HCT116 (cell line): ENCODE measurements at regions not wholly inside any gene's neighbourhood (a gene's known extent, or its start where the extent isn't known, plus 50 kb on each side); places are given as distances from the start of the nearest gene placed in this dataset.
A peak's percentile ranks its signal among the peaks of the same experiment; 100 is the strongest.

Experiments used
- ATAC-seq: fragments of 200-7000 bp; cut with Tn5 transposase; 2 replicates; pipeline ENCODE4 v1.9.1; 2020; ENCODE audit warnings: mild to moderate bottlenecking, moderate library complexity
- BruUV-seq: library from RNA; stranded (reverse); fragments of 400-500 nt; replicated peaks from 2 replicates; lab custom pipeline; 2021; lab: Mats Ljungman, UMichigan
- CTCF ChIA-PET: fragments of 300-600 bp; sonication (Branson Sonifier 250); formaldehyde crosslinking; loops from one replicate; lab custom pipeline; 2021; ENCODE audit warnings: antibody characterized with exemption; lab: Charles Lee
- POLR2A ChIA-PET: fragments of 300-600, 350-600 bp; sonication (Branson Sonifier 250); formaldehyde crosslinking; loops from one replicate; lab custom pipeline; 2021; ENCODE audit warnings: antibody characterized with exemption; lab: Charles Lee
- RAD21 ChIA-PET, 2 experiments: fragments of 300-600 bp; sonication (Branson Sonifier 250); formaldehyde crosslinking; loops; one replicate each; lab custom pipeline; 2023; ENCODE audit warnings: low total read pairs in 2 of 2; ENCODE audit not compliant: uncharacterized antibody in 2 of 2, unreplicated experiment in 2 of 2, low non-redundant PET in 1 of 2; lab: Charles Lee
- DNase-seq: peaks from one replicate; pipeline ENCODE4 v3.0.0-alpha.2; 2010; ENCODE audit warnings: low read depth, low spot score
- H2AFZ ChIP-seq: fragments of 200-600 bp; shearing (Covaris generic), sonication (generic); 2 replicates; pipeline ENCODE4 v1.6.1; 2017; ENCODE audit warnings: low read depth, mixed run types, mixed read lengths, antibody characterized with exemption, low read length; ENCODE audit not compliant: poor library complexity, severe bottlenecking
- H3K27ac ChIP-seq: 2 replicates; pipeline ENCODE4 v1.5.1; 2012; ENCODE audit warnings: low read depth, low read length
- H3K27me3 ChIP-seq: fragments of 200-600 bp; sonication (generic); 2 replicates; pipeline ENCODE4 v1.6.1; 2016; ENCODE audit warnings: mixed run types, low read length, mixed read lengths; ENCODE audit not compliant: insufficient read depth
- H3K36me3 ChIP-seq, 2 experiments: fragments of 200-500 bp in 1 of 2; fragments of 200-600 bp in 1 of 2; sonication (Bioruptor generic) in 1 of 2; sonication (generic) in 1 of 2; 2 replicates each; pipeline versions ENCODE4 v1.5.1 to v1.6.1; 2014 to 2016; ENCODE audit warnings: low read length in 2 of 2, inconsistent platforms in 1 of 2, mixed read lengths in 1 of 2, mixed run types in 1 of 2; ENCODE audit not compliant: insufficient read depth in 2 of 2, control insufficient read depth in 1 of 2
- H3K4me1 ChIP-seq, 2 experiments: fragments of 200-600 bp in 1 of 2; sonication (generic) in 1 of 2; 2 replicates each; pipeline versions ENCODE4 v1.5.1 to v1.6.1; 2012 to 2017; ENCODE audit warnings: low read length in 2 of 2, inconsistent platforms in 1 of 2, mild to moderate bottlenecking in 1 of 2, mixed read lengths in 1 of 2, mixed run types in 1 of 2, moderate library complexity in 1 of 2; ENCODE audit not compliant: insufficient read depth in 2 of 2, control insufficient read depth in 1 of 2
- H3K4me2 ChIP-seq: fragments of 200-600 bp; sonication (generic); 2 replicates; pipeline ENCODE4 v1.6.1; 2017; ENCODE audit warnings: mixed run types, low read length, mixed read lengths
- H3K4me3 ChIP-seq, 2 experiments: fragments of 200-600 bp in 1 of 2; sonication (generic) in 1 of 2; replicated peaks in 1 of 2; 2 replicates each; pipeline ENCODE4 v1.5.1; 2011 to 2016; ENCODE audit warnings: low read length in 2 of 2, control low read depth in 1 of 2, low read depth in 1 of 2, mild to moderate bottlenecking in 1 of 2, mixed read lengths in 1 of 2, mixed run types in 1 of 2
- H3K79me2 ChIP-seq: fragments of 200-600 bp; sonication (generic); 2 replicates; pipeline ENCODE4 v1.6.1; 2017; ENCODE audit warnings: mild to moderate bottlenecking, mixed run types, low read length, moderate library complexity, mixed read lengths; ENCODE audit not compliant: insufficient read depth
- H3K9ac ChIP-seq: fragments of 200-600 bp; sonication (generic); 2 replicates; pipeline ENCODE4 v1.6.1; 2016; ENCODE audit warnings: low read length, mixed read lengths
- H3K9me2 ChIP-seq: fragments of 200-600 bp; sonication (generic), shearing (Covaris generic); 2 replicates; pipeline ENCODE4 v1.6.1; 2017; ENCODE audit warnings: mixed run types, mild to moderate bottlenecking, moderate library complexity; ENCODE audit not compliant: insufficient read depth
- H3K9me3 ChIP-seq, 2 experiments: fragments of 200-500 bp in 1 of 2; fragments of 200-600 bp in 1 of 2; sonication (Bioruptor generic) in 1 of 2; sonication (generic) in 1 of 2; 2 replicates each; pipeline ENCODE4 v1.6.1; 2014 to 2017; ENCODE audit warnings: low read length in 2 of 2, mixed read lengths in 2 of 2, inconsistent platforms in 1 of 2, low read depth in 1 of 2, mild to moderate bottlenecking in 1 of 2, mixed run types in 1 of 2, moderate library complexity in 1 of 2; ENCODE audit not compliant: control insufficient read depth in 1 of 2, insufficient read depth in 1 of 2
- H4K20me1 ChIP-seq: fragments of 200-600 bp; sonication (generic), shearing (Covaris generic); 2 replicates; pipeline ENCODE4 v1.6.1; 2017; ENCODE audit warnings: mixed run types, mild to moderate bottlenecking, moderate library complexity; ENCODE audit not compliant: insufficient read depth
- ATF3 ChIP-seq: IDR thresholded peaks from 2 replicates; pipeline ENCODE4 v1.6.1; 2012
- CBX3 ChIP-seq: IDR thresholded peaks from 2 replicates; pipeline ENCODE4 v1.6.1; 2012; ENCODE audit warnings: low read depth
- FOSL1 ChIP-seq: IDR thresholded peaks from 2 replicates; pipeline ENCODE4 v1.6.1; 2012; ENCODE audit warnings: low read depth
- JUND ChIP-seq: IDR thresholded peaks from 2 replicates; pipeline ENCODE4 v1.6.1; 2012
- POLR2AphosphoS5 ChIP-seq: IDR thresholded peaks from 2 replicates; pipeline ENCODE4 v1.6.1; 2011; ENCODE audit warnings: mild to moderate bottlenecking, low read depth, low read length, moderate library complexity
- SP1 ChIP-seq: IDR thresholded peaks from 2 replicates; pipeline ENCODE4 v1.6.1; 2012; ENCODE audit warnings: low read depth
- TCF7L2 ChIP-seq: IDR thresholded peaks from 2 replicates; pipeline ENCODE4 v1.7.0; 2011; ENCODE audit warnings: borderline replicate concordance, inconsistent platforms; ENCODE audit not compliant: insufficient read depth, insufficient read length; ENCODE audit errors: extremely low read depth
- ZBTB33 ChIP-seq: IDR thresholded peaks from 2 replicates; pipeline ENCODE4 v1.6.1; 2011; ENCODE audit warnings: mild to moderate bottlenecking, low read length, moderate library complexity; ENCODE audit not compliant: insufficient replicate concordance; ENCODE audit errors: extremely low read depth
- intact Hi-C: fragments of 100-400 bp; cut with micrococcal nuclease; formaldehyde crosslinking; loops from 2 replicates; pipeline ENCODE4 v1.10.0; 2022

DNA sequence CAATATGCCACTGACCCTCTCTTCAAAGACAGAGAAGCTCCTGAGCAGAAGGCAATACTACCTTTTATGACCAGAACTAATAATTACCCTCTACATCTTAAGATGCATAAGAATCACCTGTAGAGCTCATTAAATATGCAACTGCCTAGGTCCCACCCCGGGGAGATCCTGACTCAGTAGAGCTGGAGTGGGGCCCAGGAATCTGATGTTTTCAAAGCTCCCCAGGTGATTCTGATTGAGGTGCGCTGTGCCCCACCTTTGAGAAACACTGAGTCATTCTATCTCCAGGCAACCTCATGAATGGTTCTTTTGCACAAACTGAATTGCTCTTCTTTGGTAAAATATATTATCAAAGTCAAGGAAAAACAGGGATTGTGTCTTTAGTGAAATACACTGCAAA lies 149.3 kb upstream of the BMP4 start:
- intact Hi-C loops: loop anchor here (2.0 kb wide), 1 partner anchor 63 kb away; no protein-coding TSS in a partner anchor
- H3K4me3 ChIP-seq: peak overlapping the region in 1 of 2 experiments; percentile 14; a peak in 1 of 4 replicates

More for the DNA sequence above, 149.3 kb upstream of the BMP4 start:
- ATAC-seq: peak; percentile 77
- no peaks in the 10 kb centered on the region for H3K79me2 ChIP-seq
- no peaks in the 10 kb centered on the region for H3K27me3 ChIP-seq
- BruUV-seq: no TSS peak
- H3K27ac ChIP-seq: peak overlapping the region; percentile 84; the same call in 1 of the 2 replicates
- no peaks in the 10 kb centered on the region for H3K9me3 ChIP-seq
- no peaks in the 10 kb centered on the region for H3K36me3 ChIP-seq
- TF ChIP-seq POLR2AphosphoS5 (peak; percentile 24; the same call in 1 of the 2 replicates), SP1 (peak; percentile 46; the same call in 1 of the 2 replicates), FOSL1 (peak; percentile 63), CBX3 (0 out of 2 replicates have a peak, but pooled peaks have one; percentile 22), TCF7L2 (peak; percentile 51), JUND (peak; percentile 65), ATF3 (no peak), ZBTB33 (no peak)
- TF ChIP-seq, all 23 proteins: peak for 6
- peak; percentile 71 for DNase-seq
- POLR2A ChIA-PET: no interaction called here
- RAD21 ChIA-PET: no interaction called here
- no peaks in the 10 kb centered on the region for H3K9me2 ChIP-seq
- H3K4me1 ChIP-seq: peaks cover 66 to 75% of the 10 kb centered on the region in 2 experiments
- CTCF ChIA-PET: interaction anchor here (1.5 to 1.8 kb wide), 2 partner anchors 69 to 243 kb away, joined by 3 to 6 read pairs; no protein-coding TSS in a partner anchor
- H3K9ac ChIP-seq: peak overlapping the region; percentile 0; the same call in 1 of the 2 replicates
- peak overlapping the region; percentile 63 for H3K4me2 ChIP-seq
- H4K20me1 ChIP-seq: no peaks in the 10 kb centered on the region
- H2AFZ ChIP-seq: peak overlapping the region; percentile 8
